ENCODE measurements at regions not wholly inside any gene's neighbourhood (a gene's known extent, or its start where the extent isn't known, plus 50 kb on each side); places are given as distances from the start of the nearest gene placed in this dataset.
A peak's percentile ranks its signal among the peaks of the same experiment; 100 is the strongest.
"Not testable (repeated sequence)": the region's sequence is repeated elsewhere in the genome, so short reads cannot be mapped to it uniquely, and the experiment has no call there.

DNA sequence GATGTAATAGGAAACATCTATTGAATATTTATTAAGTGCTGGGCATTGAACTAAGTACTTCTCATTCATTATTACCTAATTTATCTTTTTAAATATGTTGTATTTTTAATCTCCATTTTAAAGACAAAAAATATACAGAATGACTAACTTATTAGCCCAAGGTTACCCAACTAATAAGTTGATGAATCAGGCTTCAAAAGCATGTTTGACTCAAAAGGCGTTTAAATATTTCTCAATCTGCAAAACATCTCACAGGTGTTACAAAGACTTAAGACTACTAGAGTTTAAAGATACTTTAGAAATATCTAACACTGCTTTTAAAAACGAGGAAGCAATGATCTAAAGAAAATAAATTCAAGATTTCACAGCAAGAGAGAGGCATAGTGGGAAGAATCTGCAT, 457.4 kb upstream of the DCN start:
- no peak for DNase-seq

DNA sequence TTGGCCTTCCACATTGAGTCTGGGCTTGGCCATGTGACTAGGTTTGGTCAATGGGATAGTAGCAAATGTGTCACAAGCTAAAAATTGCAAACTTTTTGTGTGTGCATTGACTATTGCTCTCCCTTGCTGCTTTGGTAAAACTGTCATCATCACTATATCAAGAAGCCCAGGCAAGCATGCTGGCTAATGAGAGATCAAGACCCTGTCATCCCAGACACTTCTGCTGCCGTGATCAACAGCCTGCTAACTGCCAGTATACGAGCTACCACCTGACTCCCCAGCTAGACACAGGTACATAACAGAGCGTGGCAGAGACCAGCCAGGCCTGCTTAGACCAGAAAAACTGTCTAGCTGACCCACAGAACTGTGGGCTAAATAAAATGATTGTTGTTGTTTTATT, 456.7 kb upstream of the DCN start:
- no peak for DNase-seq

DNA sequence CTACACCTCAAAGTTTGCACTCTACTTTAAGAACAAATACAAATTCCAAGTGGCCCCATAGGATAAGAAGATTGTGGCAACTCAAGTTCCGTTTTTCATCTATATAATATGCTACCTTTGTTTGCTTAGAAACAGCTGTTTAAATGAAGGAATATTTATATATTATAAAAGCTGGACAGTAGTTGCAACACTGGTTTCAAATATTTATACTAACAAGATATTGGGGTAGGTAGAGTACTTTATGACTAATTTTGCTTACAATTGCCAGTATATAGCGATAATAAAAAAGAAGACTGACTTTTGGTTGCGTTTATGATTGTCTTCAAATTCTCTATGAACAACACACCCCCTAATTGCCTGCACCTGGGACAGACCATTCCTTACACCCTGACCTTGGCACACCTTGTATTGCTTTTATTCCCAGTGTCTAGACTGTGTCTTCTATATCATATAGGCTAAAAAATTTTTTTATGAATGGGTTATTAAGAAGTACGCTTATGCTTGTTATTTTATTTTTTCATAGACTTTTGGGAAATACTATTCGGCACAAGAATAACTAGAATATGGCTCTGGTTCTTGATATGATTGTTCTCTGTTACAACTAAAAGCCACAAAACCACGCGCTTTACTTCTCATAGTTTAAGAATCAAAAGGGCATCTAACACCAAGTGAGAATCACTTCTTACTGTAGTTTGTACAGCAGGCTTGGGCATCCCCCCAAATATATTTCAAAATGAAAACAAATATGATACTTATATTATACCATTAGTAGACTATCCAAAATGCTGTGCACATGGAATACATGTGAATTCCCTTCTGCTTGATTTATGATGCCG, 455.4 kb upstream of the DCN start:
- no peak for DNase-seq

DNA sequence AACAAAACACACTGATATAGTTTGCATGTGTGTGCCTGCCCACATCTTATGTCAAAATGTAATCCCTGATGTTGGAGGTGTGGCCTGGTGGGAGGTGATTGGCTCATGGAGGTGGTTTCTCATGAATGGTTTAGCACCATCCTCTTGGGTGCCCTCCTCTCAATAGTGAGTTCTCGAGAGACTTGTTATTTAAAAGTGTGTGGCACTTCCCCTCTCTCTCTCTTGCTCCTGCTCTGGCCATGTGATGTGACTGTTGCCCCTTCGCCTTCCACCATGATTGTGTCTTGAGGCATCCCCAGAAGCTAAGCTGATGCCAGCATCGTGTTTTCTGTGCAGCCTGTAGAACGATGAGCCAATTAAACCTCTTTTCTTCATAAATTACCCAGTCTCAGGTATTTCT, 454.1 kb upstream of the DCN start:
- DNase-seq: no peak

DNA sequence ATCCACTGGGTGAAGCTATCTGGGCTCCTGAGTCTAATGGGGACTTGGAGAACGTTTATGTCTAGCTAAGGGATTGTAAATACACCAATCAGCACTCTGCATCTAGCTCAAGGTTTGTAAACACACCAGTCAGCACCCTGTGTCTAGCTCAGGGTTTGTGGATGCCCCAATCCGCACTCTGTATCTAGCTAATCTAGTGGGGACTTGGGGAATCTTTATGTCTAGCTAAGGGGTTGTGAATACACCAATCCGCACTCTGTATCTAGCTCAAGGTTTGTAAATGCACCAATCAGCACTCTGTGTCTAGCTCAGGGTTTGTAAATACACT, 451.7 kb upstream of the DCN start:
- DNase-seq: not testable (repeated sequence)

DNA sequence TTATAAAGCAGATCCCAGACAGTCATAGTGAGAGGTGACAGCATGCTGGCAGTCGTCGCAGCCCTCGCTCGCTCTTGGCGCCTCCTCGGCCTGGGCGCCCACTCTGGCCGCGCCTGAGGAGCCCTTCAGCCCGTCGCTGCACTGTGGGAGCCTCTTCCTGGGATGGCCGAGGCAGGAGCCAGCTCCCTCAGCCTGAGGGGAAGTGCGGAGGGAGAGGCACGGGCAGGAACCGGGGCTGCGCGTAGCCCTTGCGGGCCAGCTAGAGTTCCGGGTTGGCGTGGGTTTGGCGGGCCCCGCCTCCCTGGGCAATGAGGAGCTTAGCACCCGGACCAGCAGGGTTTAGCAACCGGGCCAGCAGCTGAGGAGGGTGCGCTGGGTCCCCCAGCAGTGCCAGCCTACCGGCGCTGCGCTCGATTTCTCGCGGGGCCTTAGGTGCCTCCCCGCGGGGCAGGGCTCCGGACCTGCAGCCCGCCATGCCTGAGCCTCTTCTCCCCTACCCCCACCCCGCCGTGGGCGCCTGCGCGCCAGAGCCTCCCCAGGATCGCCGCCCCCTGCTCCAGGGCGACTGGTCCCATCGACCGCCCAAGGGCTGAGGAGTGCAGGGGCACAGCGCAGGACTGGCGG, 451.2 kb upstream of the DCN start:
- DNase-seq: no peak

DNA sequence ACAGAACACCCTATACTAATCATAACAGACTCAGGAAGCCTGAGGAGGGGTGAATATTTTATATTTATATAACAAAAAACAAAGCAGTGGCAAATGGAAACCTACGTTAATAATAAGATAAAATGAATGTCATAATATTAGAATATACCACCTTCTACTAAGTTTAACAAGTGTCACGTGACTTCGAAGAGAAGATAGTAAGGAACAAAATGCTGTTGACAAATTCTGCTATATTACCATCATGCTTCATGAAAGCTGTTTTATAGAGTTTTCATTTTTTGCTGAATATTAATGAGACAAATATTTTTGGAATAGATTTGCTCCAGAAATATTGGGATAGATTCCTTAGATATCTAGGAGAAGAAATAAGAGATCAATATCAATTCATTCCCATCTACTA, 450.6 kb upstream of the DCN start:
- DNase-seq: no peak

DNA sequence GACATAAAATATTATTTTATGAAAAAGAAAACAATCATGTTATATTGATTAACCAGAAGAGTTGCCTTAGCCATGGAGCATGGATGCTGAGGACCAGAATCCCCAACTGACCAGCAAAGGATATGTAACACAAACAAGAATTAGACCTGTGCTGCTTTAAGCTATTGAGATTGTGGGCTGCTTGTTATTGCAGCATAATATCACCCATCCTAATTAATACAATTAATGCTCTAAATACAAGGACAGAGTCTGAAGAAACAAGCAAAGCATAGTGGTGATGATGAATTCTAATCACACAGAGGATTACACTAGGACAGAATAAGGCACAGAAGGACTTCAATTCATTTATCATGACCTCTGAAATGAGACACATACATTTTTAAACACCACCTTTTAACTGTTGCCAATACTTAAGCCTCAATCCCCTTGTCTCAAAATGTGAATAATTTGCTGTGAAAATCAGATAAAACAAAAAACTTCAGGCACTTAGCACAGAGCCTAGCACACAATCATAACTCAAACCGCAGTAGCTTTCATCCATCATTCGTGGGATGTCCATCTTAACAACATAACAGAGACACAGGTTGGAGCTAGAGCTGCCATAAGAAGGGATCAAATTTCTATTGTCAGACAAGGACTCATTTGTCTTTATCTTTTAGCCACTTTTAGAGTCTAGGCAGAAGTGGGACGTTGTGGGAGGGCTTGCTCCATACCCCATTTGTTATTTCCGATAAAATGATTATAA, 449.6 kb upstream of the DCN start:
- no peak for DNase-seq

DNA sequence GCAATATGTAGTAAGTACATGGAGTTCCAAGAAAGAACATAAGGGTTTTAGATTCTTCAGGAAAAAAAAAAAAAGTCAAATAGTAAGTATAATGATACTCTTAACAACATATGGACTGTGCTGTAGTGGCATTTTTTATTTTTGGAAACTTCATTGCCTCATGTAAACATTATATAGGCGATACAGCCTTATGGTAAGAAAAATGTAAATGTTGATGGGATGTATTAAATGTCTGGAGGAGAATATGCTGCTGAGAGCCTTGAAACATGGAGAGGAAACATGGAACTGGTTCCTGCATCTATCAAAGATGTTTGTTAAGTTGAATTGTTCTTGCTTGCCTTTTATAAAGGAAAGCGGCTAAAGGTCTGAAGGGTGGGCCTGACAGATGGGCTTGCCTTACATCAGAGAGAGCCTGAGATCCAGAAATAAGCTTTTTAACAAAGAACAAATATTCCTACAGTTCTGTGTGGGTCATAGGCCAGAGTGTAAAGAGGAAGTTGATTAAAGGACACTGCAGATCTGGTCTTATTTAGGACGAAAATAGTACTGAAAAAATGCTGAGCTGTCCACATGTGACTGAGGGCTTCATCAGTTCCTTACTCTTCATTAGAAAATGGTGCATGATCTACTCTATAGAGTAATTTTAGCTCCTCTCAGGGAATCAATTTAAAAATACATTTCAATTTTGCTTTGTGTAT, 448.1 kb upstream of the DCN start:
- no peak for DNase-seq

DNA sequence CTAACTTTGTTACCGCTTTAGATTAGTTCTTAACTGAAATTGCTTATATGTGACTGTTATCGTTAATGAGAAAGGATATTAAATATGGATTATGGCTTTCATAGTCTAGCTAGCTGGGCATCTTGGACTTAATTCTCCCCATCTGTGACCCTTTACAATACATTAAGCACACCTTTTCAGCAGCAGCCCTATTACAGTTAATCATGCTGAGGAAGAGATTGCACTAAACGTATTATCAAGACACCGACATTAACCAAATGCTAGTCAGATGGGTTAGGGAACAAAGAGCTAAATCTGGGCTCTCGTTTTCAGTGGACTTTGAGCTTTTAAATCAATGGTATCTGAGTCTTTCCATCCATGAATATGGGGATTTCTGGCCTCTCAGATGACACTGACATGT, 447.5 kb upstream of the DCN start:
- no peak for DNase-seq

DNA sequence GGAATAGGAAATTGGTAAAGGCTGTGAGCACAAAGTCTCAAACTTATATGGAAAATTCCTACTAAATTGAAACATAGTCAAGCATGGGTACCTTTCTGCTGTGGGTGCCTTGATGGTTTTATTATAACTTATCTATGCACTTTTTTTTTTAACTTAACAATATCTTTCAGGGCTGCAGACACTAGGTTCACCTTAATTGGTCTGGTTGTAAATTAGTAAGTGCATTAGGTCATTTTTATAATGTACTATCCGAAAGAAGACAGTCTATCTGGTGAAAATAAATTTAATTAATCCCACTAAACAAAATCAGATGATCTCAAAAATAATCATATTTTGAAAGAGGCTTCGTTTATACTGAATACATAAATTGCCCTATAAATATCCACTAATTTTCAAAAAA, 446.8 kb upstream of the DCN start:
- no peak for DNase-seq

DNA sequence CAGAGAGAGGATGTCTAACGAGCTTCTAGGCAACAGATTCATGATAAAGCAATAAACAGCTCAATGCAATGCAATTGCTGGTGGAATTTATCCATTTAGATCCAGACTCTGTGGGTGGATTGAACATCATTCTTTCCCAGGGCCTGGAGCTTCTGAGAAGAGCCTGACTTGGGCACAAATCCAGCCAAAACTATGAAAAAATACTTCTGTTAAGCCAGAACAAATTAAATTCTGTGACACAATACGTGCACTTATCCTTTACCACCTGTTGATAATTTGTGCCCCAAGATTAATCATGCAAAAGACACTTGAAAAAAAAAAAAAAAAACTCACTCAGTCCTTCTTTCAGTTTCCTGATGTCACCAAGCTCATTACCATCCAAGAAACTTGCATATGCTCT, 446.0 kb upstream of the DCN start:
- no peak for DNase-seq

DNA sequence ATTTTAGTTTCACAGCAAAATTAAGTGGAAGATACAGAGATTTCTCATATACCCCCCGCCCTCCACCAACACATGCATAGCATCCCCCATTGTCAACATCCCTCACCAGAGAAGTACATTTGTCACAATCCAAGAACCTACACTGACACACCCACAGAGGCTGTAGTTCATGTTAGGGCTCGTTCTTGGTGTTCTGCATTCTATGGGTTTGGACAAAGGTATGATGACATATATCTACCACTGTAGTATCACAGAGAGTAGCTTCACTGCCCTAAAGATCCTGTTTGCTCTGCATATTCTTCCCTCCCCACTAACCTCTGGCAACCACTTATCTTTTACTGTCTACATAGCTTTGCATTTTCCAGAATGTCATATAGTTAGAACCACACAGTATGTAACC, 444.6 kb upstream of the DCN start:
- no peak for DNase-seq

DNA sequence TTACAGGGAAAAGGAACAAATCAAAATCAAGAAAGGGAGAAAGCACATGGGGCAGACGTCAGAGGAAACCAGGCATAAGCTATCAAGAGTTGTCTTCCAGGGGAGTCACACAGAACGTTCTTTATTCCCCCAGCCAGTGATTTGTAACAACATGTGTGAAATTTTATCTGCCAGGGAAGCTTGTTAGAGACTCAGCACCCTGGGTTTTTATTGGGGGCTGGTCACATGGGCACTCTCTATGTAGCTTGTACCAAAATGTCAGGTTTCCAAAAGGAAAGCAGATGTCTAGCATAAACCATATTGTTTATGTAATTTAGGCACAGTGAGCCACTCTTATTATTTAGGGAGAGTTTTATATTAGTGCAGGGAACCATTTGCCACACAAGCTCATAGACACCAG, 440.4 kb upstream of the DCN start:
- DNase-seq: no peak

DNA sequence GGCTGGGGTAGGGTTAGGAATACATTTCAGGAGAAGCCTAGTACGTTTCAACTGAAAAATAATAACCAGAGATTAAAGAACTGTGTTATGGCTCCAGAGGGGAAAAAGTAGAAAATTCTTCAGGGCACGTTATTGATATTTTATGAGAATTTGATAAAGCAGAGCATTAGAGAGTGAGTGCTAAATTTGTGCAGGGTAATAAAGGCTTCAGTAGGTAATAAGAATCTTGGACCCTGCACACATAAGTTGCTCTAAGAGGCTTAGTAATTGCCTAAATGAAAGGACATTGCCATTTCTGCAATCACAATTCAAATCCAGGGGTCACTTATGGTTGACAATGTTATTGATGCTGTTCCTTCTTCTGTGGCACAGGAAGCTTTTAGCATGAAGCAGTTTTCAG, 439.4 kb upstream of the DCN start:
- DNase-seq: no peak

DNA sequence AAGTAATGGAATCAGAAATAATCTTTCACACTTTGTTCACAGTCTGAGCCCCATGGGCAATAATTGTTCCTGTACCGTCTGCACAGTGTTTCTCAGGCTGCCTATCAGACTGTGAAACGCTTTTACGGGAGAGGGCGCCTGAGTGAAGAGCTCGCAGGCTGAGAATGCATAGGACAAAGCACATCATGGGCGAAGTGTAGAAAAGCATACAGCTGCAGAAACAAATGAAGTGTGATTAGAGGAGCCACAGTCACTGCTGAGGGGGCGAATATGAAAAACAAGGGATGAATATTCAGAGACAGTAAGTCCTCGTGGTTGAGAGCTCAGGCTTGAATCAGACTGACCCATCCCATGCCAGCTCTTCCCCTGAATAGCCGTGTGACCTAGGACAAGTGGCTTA, 438.4 kb upstream of the DCN start:
- peak; percentile 34 for DNase-seq

DNA sequence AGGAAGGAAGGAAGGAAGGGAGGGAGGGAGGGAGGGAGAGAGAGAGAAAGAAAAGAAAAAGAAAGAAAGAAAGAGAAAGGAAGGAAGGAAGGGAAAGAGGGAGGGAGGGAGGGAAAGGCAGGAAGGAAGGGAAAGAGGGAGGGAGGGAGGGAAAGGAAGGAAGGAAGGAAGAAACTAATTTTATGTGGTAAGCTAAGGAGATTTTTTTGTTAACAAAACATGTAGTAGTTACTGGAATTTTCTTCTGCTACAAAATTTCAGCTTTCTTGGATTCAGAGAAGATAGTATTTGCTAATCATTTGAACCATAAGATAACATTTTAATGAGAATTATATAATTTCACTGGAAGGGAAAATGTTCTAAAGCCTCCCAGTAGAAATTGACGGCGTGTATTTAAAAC, 437.8 kb upstream of the DCN start:
- DNase-seq: no peak

DNA sequence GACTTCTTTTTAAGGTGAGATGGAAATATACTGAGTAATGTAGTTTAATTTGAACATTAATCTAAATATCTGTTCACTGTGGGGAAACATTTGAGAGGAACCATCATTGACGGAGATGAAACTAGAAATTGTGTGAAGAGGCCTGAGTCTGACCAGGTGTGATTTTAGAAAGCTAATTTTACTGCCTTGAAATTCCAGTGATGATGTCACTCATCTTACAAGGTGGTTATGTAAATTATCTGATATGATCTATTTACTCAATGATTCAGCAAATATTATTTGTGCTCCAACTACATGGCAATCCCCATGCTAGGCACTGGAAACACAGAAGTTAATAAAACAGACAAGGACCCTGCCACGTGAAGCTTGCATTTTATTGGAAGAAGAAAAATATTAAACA, 435.7 kb upstream of the DCN start:
- DNase-seq: peak; percentile 39

DNA sequence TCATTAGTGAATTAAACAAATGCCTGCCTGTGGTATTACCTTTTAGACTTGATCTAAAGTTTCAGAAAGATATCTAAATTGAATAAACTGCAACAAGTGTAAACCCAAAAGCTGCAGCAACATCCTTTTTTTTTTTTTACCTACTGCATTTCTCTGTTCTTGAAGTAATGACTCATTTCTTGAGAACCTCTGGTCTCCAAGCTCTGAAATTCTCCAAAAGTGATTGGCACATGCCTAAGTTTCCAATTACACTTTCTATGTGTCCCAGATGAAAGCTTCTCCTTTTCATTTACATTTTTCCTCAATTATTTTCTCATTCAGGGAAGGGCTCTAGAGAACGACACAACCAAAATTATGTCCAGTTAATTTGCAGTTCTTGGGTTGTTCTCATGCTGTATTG, 435.2 kb upstream of the DCN start:
- DNase-seq: no peak

DNA sequence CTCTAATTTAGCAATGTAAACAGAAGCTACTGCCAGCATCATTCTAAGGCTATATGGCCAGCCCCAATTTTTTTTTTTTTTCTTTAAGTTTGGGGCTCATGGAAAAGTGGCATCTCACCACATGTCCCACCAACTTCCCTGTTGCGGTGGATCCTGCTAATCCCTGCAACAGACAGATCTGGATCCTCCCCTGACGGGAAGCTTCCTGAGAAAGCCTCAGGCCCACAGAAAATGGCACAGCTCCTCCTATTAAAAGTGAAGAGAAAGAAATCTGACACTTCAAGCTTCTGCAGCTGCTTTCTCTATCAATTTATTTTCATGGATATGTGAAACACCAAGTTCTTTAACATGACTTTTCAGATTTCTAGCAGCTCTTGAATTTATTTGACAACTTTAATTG, 433.8 kb upstream of the DCN start:
- no peak for DNase-seq

DNA sequence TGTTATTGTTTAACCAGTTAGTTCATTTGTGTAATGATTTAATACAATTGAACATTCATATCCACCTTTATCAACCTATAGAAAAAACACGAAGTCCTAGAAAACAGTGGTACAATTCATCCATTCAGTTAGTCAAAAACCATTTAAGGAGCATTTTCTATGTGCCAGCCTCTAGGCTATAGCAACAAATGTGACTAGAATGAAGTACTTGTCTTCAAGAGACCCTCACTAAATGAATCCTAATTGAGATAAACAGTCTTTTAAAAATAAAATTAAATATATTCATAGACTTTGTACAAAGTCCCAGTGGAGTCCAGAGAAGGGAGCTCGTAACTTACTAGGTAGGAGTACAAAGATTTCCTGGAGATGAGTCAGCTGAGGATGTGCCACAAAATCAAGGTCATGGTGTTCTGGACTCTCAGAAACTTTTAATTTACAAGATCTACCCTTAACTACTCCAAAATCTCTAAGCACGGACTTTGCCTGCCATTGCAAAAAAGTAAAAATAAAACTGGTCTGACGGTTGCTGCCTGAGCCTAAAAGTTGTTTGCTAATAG, 430.7 kb upstream of the DCN start:
- no peak for DNase-seq

DNA sequence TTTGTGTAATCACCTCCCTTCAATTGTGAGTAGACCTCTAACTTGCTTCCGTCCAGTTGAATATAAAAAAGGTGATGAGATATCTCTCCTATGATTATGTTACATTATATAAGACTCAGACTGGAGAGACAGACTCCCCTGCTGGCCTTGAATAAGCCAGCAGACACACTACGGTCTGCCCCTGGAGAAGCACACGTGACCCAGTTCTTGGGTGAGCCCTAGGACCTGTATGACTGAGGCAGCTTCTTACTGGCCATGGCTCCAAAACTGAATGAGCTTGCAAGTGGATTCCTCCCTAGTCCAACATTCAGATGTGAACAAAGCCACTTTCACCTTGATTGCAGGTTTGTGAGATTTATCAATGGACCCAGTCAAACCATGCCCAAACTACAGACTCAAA, 427.9 kb upstream of the DCN start:
- no peak for DNase-seq

DNA sequence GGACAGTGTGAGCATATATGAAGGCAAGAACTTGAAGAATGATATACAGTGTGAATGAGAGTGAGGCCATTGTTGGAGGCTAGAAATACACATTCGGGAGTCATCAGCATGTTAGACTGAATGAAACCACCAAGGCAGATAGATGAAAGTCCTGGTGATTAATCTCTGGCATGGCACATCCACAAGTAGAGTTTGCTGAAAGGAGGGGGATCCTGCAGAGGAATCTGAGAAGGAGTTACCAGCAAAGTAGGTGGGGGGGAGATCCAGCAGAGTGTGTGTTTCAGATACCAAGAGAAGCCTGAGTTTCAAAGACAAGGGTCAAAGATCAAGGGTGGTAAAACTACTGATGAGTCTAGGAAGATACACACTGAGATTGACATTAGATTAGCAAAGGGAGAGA, 426.7 kb upstream of the DCN start:
- no peak for DNase-seq

All from SHP77 treated with DMSO at 0.1 percent for 48 hours (cell line).